ENCODE measurements at regions not wholly inside any gene's neighbourhood (a gene's known extent, or its start where the extent isn't known, plus 50 kb on each side); places are given as distances from the start of the nearest gene placed in this dataset.

GRCh38 chr4:36471903-36472302 is 190.5 kb downstream of the DTHD1 start:
- intact Hi-C loops (cut with micrococcal nuclease), result no loop called here
- H3K27me3 ChIP-seq (ENCODE audit: control insufficient read depth in 2 of 2, insufficient read depth in 2 of 2, low read length in 2 of 2), result no peaks in the 10 kb centered on the region
- Mint-ChIP-seq H3K36me3 (no peaks in the 10 kb centered on the region), H3K4me3 (no peak overlapping the region), H3K27ac (no peak overlapping the region), H3K27me3 (ENCODE audit: low read depth in 3 of 3) (peaks cover 0 to 2% (median 0%) of the 10 kb centered on the region in 3 donors), H3K4me1 (no peaks in the 10 kb centered on the region), H3K9me3 (peaks cover 0 to 1% (median 0%) of the 10 kb centered on the region in 7 donors)
- no peak overlapping the region for H3K27ac ChIP-seq (ENCODE audit: low read depth in 1 of 2, low read length in 2 of 2)
- no peak for TF ChIP-seq CTCF (IDR thresholded peaks at IDR 0.05)
- H3K36me3 ChIP-seq (replicated peaks in 1 of 2; ENCODE audit: control insufficient read depth in 1 of 2, insufficient read depth in 2 of 2, low read length in 2 of 2), result no peaks in the 10 kb centered on the region
- H3K4me1 ChIP-seq (ENCODE audit: control insufficient read depth in 1 of 2, insufficient read depth in 2 of 2, low read length in 2 of 2), result no peaks in the 10 kb centered on the region
- no peak overlapping the region for H3K4me2 ChIP-seq (replicated peaks; ENCODE audit: extremely low read depth, low read length, poor library complexity, severe bottlenecking)
- no peaks in the 10 kb centered on the region for H4K20me1 ChIP-seq (ENCODE audit: insufficient read depth, low read length)
- no peaks in the 10 kb centered on the region for H3K9me3 ChIP-seq (replicated peaks in 1 of 2; ENCODE audit: control insufficient read depth in 1 of 2, insufficient read depth in 1 of 2, low read length in 2 of 2)
- H3K9ac ChIP-seq (ENCODE audit: insufficient read depth, low read length, poor library complexity, severe bottlenecking), result no peak overlapping the region
- H3K4me3 ChIP-seq (replicated peaks in 1 of 3; ENCODE audit: low read depth in 2 of 3, low read length in 3 of 3), result no peak overlapping the region
- no peak for DNase-seq
- WGBS (ENCODE audit: insufficient coverage), result no CpG with 5 or more reads among the region's 2 CpGs
- H2AFZ ChIP-seq (ENCODE audit: insufficient read depth, low read depth, low read length, poor library complexity, severe bottlenecking), result no peak overlapping the region
- H3K79me2 ChIP-seq (ENCODE audit: insufficient read depth, low read length), result no peaks in the 10 kb centered on the region

- no peak for TF ChIP-seq CTCF (IDR thresholded peaks at IDR 0.05)
- Histone ChIP-seq H4K20me1 (ENCODE audit: insufficient read depth, low read length) (no peaks in the 10 kb centered on the region), H3K4me2 (replicated peaks; ENCODE audit: extremely low read depth, low read length, poor library complexity, severe bottlenecking) (no peak overlapping the region), H3K4me1 (ENCODE audit: control insufficient read depth in 1 of 2, insufficient read depth in 2 of 2, low read length in 2 of 2) (no peaks in the 10 kb centered on the region), H3K27me3 (ENCODE audit: control insufficient read depth in 2 of 2, insufficient read depth in 2 of 2, low read length in 2 of 2) (no peaks in the 10 kb centered on the region), H3K4me3 (replicated peaks in 1 of 3; ENCODE audit: low read depth in 2 of 3, low read length in 3 of 3) (no peak overlapping the region), H3K9ac (ENCODE audit: insufficient read depth, low read length, poor library complexity, severe bottlenecking) (no peak overlapping the region), H3K79me2 (ENCODE audit: insufficient read depth, low read length) (no peaks in the 10 kb centered on the region), H3K27ac (ENCODE audit: low read depth in 1 of 2, low read length in 2 of 2) (no peak overlapping the region), H3K9me3 (replicated peaks in 1 of 2; ENCODE audit: control insufficient read depth in 1 of 2, insufficient read depth in 1 of 2, low read length in 2 of 2) (no peaks in the 10 kb centered on the region), H2AFZ (ENCODE audit: insufficient read depth, low read depth, low read length, poor library complexity, severe bottlenecking) (no peak overlapping the region), H3K36me3 (replicated peaks in 1 of 2; ENCODE audit: control insufficient read depth in 1 of 2, insufficient read depth in 2 of 2, low read length in 2 of 2) (no peaks in the 10 kb centered on the region)
- H3K27ac Mint-ChIP-seq, result no peak overlapping the region
- no peak overlapping the region for H3K4me3 Mint-ChIP-seq
- peaks cover 0 to 1% (median 0%) of the 10 kb centered on the region in 7 donors for H3K9me3 Mint-ChIP-seq
- DNase-seq, result no peak
- H3K27me3 Mint-ChIP-seq (ENCODE audit: low read depth in 3 of 3), result peaks cover 0 to 4% (median 0%) of the 10 kb centered on the region in 3 donors
- H3K36me3 Mint-ChIP-seq, result no peaks in the 10 kb centered on the region
- intact Hi-C loops (cut with micrococcal nuclease), result no loop called here
- H3K4me1 Mint-ChIP-seq, result no peaks in the 10 kb centered on the region
- WGBS (ENCODE audit: insufficient coverage), result no CpG with 5 or more reads among the region's 4 CpGs
Measured at GRCh38 chr4:36476135-36476534, 194.7 kb downstream of the DTHD1 start.
